Stimulated activated CD4-positive, alpha-beta T cell treated with anti-CD3 and anti-CD28 coated beads, TNF-alpha, amount 100 ng/mL, for 4 hours (primary cell): ENCODE measurements at regions not wholly inside any gene's neighbourhood (a gene's known extent, or its start where the extent isn't known, plus 50 kb on each side); places are given as distances from the start of the nearest gene placed in this dataset.

Experiments used
- DNase-seq, 3 experiments: peaks; one replicate each; pipeline ENCODE4 v3.0.0-alpha.2; 2020; ENCODE audit warnings: low read depth in 3 of 3

DNA sequence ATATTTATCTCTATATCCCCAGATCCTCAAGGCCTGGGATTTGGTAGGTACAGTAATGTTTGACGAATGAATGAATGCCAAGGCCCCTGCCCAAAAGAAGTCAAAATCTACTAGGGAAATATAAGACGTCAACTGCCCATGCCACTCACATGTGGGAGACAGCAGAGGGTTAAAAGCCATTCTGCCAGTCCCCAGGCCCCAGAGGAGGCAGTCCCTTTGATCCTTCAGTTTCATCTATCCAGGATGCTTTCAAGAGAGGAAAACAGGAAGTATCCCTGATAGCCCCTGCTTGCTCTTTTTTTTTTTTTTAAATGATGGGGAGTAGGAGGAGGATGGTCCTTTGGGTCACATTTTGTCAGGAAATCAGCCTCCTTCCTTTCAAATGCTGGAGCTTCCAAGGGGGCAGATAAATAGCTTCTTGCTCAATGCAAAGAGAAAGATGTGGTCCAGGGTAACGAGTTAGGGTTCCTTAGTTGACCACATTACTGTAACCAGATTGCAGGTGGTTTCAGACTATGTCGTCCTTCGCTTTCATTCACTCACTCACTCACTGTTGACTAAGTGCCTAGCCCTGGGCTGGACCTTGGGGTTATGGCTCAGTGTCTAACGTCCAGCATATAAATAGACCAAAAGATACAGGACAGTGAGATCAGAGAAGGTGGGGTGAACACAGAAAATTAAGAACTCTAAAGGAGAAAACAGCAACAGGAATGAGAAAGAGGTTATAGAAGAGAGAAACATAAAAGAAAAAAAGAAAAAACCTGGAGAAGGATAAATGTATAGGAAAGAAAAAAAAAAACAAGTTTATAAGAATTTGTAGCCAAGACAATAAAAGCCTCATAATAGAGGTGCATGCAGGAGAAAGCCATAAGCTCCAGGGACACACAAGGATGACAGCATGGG lies 64.6 kb upstream of the PIM1 start:
- DNase-seq, result no peak

DNA sequence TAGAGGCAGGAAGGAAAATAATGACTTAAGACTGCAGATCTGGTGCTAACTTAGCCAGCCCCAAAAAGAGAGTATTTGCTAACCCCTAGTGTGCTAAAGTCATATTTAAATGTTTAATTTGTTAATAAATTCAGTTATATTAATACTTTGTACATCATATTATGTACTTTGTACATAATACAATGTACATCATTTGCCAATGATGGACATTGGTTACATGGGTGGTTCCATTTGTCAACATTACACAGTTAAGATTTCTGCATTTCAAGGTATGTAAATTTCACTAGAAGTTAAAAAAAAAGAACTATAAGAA lies 63.9 kb upstream of the PIM1 start:
- DNase-seq, result no peak

DNA sequence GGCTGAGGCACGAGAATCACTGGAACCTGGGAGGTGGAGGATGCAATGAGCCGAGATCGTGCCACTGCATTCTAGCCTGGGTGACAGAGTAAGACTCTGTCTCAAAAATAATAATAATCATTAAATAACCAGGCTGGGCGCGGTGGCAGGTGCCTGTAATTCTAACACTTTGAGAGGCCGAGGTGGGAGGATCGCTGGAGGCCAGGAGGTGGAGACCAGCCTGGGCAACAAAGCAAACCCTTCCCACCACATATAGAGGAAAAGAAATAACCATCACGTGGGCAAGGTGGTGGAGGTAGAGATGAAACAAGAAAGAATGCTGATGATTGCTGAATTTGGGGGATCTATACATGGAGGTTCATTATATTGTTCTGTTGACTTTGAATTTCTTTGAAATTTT lies 63.4 kb upstream of the PIM1 start:
- DNase-seq, result no peak

DNA sequence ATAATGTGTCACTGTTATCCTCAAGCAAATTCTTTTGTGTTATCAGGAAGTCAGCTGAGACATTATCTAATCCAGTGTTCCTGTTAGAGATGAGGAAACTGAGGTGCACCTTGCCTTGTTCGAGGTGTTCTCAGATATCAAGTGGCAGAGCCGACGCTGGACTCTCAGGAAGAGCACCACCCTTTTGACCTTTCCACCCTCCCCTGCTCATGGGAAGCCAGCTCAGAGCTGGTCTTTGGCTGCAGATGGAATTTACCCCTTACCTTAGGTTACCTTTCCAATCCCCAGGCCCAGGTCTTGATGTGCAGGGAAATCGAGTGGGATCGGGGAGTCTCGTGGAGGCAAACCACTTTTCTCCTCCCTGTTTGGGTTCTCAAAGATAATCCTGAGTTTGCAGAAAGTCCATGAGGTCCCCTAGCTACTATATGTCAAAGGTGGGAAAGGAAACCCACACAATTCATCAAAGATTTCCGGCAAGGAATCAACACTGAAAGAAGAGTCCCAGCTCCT lies 62.9 kb upstream of the PIM1 start:
- DNase-seq, result no peak

DNA sequence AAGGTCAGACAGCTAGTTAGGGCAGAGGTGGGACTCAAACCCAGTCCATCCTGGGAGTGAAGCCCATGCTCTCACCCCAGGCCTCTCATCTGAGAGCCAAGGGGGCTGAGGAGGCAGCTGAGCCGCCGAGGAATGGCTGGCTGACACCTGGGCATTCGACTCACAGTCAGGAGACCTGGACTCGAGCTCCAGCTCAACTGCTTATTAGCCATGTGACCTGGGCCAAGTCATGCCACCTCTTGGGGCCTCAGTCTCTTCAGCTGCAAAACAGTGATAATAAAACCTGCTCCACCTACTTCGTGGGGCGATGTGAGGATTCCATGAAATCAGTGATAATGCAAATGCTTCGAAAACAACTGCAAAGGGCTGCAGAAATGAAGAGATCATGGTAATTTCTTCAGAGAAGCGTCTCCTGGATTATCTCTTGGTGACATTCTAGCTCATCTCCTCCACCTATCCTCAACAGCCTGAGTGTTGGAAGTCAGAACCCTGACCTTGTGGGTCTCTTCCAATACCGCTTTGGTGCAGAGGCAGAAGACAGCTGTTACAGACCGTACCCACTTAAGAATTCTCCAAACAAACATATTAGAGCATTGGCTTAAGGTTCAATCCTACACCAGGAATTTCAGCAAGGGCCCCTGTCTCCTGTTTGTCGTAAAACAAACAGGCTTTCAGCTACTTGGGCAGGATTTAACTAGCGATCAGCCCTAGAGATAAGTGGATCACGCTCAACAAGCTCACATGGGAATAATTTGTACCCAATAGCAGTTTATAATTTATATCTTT lies 60.0 kb upstream of the PIM1 start:
- DNase-seq, result no peak

DNA sequence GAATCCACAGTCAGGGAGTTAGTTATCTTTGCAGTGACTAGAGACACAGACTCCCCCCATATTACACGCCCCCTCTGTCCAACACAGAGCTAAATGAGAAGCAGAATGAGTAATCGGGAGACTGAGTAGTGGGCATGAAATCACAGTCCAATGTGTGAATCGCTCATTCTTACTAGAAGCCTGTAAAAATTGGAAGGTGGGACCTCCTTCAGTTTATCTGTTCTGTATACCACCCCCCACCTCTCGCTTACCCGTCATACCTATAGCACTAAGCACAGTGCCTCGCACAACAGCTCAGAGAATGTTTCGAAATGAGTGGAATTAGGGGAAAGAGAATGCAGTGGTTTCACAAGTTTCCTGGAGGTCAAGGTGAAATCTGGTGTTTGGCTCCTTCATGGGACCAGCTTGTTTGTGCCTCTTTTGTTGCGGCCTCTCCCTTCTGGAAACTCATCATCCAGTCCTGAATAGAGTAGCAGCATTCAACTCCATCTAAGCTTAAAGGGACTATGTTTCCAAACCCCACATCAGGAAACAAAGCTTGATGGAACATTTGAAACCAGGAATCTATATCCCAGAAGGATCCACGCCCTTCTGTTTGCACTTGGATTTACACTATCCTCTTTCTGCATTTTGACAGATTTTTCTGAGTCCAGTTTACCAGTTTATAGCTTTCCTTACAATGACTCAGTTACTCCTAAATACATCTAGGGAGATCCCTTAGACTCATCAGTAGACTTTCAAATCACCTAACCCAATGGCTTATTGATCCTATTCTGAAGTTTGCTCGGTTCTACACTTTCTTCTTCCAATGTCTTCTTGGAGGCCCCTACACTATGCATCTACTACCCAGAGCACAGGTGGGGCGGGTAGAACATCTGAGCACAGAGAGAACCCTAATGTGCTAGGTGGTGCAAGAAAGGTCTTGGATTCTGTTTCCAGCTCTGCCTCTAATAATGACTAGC lies 59.2 kb upstream of the PIM1 start:
- DNase-seq, result no peak

DNA sequence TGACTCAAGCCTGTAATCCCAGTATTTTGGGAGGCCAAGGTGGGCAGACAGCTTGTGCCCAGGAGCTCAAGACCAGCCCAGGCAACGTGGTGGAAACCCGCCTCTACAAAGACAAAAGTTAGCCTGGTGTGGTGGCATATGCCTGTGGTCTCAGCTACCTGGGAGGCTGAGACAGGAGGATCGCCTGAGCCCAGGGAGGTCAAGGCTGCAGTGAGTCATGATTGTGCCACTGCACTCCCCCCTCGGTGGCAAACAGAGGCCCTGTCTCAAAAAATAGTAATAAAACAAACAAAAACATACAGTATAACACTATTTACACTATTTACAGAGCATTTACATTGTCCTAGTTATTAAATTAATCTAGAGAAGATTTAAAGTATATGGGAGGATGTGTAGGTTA lies 56.0 kb upstream of the PIM1 start:
- no peak for DNase-seq

DNA sequence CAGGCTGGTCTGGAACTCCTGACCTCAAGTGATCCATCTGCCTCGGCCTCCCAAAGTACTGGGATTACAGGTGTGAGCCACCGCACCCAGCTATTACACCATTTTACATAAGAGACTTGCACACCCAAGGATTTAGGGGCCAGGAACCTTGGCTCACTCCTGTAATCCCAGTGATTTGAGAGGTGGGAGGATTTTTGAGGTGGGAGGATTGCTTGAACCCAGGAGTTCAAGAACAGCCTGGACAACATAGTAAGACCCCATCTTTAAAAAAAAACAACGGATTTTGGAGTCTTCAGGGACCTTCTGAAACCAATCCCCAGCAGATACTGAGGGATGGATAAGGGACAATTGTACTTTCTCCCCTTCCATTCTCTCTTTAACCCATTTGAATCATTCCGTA lies 55.3 kb upstream of the PIM1 start:
- no peak for DNase-seq

DNA sequence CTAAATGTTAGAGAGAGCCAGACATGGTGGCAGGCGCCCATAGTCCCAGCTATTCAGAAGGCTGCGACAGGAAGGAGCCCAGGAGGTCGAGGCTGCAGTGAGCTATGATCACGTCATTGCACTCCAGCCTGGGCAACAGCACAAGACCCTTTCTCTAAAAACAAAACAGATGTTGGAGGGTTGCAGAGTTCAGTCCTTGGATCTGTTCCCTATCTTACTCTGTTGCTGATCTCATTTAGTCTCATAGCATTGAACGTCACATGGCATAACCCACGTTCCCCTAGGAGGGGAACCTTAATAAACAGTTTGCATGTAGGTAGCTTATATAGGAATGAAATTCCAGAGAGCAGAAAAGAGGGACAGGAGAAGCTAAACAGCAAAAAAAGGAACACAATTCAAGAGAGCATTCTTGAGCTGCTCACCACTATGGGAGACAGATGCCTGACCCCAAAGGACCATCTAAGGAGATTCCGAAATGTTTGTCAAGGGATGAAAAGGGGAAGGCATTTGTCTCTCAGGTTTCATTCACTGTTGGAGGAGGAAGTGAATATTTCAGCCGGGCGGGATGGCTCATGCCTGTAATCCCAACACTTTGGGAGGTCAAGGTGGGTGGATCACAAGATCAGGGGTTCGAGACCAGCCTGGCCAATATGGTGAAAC lies 54.6 kb upstream of the PIM1 start:
- no peak for DNase-seq

DNA sequence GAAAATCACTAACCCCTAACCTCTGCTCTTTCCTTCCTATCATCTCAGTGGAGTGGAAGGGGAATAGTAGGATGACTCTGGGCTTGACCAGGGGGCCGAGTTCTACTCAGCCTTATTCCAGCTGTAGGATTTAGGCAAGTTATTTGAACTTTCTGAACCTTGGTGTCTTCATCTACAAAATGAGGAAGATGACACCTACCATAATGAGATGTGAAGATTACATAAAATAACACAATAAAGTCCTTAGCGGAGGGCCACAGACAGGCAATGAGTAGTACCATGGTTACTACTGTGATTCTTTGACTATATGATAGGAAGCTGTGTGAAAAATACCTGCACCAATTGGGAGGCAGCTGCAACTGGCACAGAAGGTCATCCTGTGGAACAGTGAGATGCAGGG lies 53.6 kb upstream of the PIM1 start:
- DNase-seq, result no peak

DNA sequence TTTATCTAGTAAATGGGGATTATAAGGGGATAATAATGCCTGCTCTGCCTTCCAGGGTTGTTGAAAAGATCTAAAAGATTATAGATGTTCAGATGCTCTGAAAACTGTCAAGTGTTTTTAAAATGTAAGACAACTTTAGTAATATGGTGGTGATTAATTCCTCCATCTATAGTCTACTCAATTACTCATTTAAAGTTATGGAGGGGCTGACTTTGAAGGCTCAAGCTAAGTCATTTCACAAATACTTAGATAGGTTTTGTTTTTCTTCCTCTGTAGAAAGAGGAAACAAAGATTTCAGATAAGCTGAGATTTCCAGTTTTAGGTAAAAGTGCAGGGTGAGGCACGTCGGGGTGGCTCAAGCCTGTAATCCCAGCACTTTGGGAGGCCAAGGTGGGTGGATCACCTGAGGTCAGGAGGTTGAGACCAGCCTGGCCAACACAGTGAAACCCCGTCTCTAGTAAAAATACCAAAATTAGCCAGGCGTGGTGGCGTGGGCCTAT lies 50.5 kb upstream of the PIM1 start:
- no peak for DNase-seq
